SH-SY5Y (cell line): ENCODE measurements at regions not wholly inside any gene's neighbourhood (a gene's known extent, or its start where the extent isn't known, plus 50 kb on each side); places are given as distances from the start of the nearest gene placed in this dataset.

Experiments used
- GATA2 ChIP-seq: IDR thresholded peaks from 2 replicates; pipeline ENCODE4 v1.6.1; 2011; ENCODE audit warnings: mild to moderate bottlenecking, low read depth, low read length
- GATA3 ChIP-seq: IDR thresholded peaks from 2 replicates; pipeline ENCODE4 v1.6.1; 2011; ENCODE audit warnings: low read depth, mild to moderate bottlenecking, low read length, moderate library complexity

DNA sequence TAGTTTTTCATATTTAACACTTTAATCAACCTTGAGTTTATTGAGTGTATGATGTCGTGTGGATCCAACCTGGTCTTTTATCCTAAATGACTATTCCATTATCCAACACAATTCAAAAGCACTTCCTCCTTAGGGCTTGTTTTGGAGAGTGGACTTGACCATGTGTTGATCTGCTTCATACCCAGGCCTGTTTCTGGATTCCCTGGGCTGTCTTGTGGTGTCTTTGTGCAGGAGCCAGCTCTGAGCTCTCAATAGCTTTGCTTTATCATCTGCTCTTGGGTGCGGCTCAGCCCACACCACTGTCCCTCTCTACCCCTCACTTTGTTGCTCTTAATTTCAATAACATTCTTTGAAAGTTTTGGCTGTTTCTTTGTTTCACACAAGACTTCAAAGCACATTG is 70.9 kb upstream of the CHST15 start:
- TF ChIP-seq GATA2 = no peak
- no peak for TF ChIP-seq GATA3

DNA sequence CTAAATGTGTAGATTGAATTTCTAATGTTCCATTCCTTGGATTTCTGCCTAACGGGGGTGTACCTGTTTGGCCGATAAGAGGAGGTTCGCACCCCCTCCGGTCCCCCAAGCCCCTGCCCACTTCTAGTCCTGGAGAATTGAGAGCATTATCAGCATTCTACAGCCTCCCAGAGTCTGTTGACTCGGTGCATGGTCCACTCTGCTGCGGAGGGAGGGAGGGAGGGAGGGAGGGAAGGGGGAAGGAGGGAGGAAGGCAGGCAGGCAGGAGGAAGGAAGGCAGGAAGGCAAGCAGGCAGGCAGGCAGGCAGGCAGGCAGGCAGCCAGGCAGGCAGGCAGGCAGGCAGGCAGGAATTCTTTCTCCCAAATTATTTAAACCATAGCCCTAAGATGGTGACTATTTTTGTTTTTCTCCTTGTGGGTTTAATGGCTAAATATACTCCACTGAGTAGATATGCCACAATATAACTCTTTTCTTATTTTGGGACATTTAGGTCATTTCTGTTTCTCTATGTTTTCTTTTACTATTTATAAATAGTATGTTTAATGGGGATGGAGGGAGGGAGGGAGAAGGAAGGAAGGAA is 69.5 kb upstream of the CHST15 start:
- TF ChIP-seq GATA3 (no peak), GATA2 (no peak)

DNA sequence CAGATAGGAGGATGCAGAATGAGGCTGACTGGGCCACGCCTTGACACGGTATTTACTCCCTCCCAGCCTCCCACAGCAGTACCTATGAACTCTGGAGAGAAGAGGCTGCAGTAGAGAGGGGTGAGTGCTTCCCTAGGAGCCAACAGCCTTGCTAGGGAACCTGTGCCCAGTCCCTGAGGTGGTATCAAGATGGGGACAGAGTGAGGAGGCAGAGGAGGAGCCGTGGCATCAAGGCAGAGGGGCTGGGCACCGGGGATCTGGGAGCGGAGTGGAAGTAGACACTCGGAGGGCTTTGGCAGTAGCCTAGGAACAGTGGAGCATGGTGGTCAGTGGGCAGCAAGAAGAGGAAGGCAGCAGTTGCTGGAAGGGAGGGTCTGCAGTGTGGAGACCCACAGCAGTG is 68.7 kb upstream of the CHST15 start:
- TF ChIP-seq GATA2 (no peak), GATA3 (no peak)

DNA sequence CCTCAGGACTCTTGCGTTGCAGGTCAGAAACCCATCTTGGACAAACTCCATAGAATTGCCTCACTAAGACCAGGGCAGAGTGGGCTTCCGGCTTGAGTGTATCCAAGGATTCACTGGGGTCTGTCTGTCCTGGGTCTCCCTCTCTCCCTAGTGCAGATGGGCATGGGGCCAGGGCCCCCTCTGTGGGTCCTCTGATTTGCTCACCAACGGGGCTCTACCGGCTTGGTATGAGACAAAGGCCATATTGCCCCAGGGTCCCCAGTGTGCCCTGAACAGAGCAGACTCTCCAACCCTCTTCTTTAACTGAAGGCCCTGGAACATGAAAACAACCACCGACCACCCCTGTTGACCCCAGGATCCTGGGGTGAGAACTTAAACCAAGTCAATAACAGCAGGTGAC is 68.2 kb upstream of the CHST15 start:
- TF ChIP-seq GATA3 = no peak
- no peak for TF ChIP-seq GATA2

DNA sequence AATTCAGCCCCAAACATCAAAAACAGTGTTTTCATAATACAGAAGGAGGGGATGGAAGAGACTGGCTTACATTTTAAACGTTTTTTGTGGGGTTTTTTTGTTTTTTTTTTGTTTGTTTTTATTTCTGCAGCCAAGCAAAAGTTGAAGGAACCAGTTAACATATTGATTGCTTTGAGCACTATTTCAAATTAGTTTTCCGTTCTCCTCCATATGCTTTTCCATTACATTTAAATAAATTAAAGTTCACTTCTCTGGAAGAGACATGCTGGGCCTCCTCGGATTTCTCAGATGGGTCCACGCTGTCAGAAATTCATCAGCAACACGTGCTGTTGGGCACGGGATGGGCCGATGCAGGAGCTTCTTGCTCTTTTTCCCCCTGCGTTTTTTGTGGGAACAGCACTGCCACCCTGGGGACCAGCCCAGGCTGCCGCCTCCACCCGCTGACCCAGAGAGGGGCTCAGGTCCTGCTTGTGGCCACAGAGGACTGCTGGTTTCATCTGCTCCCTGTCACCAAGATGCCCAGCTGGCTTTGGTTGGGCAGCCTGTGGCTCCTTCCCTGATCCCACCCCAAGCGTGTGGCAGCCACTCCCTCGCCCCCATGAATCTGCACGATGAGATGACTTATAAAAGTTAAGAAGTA is 67.7 kb upstream of the CHST15 start:
- TF ChIP-seq GATA3 = no peak
- TF ChIP-seq GATA2 = no peak

DNA sequence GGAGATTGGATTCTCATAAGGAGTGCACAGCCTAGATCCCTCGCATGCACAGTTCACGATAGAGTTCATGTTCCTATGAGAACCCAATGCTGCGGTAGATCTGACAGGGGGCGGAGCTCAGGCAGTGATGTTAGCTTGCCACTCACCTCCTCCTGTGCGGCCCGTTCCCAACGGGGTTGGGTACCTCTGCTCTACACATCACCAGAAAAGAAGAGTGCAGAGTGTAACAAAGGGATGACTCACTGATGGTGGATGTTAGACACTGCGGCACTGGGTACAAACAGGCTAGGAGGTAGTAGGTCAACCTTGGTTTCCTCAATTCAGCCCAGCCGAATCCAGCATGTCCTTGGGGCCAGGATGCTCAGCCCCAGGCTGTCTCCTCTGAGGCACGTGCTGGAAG is 66.8 kb upstream of the CHST15 start:
- TF ChIP-seq GATA3 (no peak), GATA2 (no peak)

DNA sequence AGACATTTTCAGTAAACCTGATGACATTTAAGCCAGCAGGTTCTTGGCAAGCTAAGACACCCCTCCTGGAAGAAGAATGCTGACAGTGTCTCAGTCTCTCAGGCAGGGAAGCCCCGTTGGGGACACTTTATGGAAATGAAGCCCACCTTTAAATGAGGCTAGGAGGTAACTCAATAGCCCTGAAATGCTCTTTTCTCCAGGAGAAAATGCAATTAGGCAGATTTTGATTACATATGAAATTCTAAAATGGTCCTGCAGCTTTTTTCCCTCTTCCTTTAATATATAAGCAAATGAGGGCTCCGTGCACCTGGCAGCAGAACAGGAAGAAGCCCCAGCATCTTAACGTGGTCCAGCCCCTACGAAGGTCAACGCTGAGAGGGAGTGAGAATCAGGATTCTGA is 65.8 kb upstream of the CHST15 start:
- TF ChIP-seq GATA3 (no peak), GATA2 (no peak)

DNA sequence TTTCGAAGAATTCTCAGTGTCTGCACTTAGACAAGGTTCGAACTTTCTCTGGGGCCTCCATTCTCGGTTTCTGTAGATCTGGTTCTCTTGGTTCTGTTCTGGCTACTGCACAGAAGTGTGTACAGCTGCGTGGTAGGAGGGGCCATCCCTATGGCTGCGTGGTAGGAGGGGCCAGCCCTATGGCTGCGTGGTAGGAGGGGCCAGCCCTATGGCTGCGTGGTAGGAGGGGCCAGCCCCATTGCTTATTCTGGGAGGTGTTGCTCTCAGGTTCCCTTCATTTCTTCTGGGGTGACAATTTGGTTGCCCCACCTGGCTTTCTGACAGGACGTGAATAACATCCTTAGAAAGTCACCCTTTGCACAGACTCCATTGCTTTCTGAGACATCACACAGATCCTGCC is 65.2 kb upstream of the CHST15 start:
- no peak for TF ChIP-seq GATA3
- TF ChIP-seq GATA2 = no peak

DNA sequence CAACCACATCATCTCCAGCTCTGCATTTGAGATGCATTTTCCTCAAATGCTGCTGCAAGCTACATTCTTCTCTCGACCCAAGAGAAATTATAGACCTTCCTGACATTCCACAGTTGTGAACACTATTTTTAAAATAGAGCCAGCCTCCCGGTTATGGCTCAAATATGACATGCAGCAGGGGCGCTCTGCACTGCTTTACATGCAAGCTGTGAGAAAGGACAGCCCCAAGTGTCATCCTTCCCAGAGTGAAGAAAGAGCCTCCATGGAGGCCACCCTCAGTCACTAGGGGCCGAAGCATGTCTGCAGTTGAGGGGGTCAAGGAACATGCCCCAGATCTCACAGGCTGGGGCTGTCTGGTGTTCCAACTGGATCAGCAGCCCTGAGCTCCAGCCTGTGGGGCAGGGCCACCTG is 63.9 kb upstream of the CHST15 start:
- TF ChIP-seq GATA3 (no peak), GATA2 (no peak)

DNA sequence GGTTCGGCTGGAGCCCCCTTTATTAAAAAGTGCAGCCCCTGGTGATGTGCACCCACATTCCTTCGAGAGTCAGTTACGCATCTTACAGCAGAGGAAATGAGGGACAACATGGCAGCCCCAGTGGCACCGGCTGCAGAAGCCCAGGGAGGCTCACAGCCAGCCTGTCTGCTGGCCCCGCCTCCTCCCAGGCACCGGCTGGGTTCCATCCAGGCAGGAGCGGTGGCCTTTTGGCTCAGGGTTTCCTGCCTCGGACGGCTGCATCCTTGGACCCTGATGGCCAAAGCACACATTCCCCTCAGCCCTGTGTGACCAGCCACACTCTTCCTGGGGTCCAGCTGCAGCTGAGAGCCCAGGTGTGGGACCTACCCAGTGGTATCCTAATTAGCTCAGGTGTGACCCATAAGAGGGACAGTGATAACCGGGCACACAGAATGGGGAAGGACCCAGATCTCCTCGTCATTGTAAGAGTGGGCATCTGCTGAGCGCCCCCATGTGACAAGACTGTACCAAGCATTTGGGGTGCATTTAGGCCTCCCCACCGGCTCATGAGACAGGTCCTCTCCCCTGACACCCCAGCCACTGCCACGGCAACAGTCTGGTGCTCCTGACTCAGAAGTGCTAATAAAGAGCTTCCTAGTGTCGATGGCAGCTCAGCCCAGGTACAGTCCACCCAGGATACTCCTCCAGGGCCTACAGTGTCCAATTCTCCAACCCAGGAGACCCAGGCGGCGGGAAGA is 63.3 kb upstream of the CHST15 start:
- TF ChIP-seq GATA2 = no peak
- TF ChIP-seq GATA3 = no peak

DNA sequence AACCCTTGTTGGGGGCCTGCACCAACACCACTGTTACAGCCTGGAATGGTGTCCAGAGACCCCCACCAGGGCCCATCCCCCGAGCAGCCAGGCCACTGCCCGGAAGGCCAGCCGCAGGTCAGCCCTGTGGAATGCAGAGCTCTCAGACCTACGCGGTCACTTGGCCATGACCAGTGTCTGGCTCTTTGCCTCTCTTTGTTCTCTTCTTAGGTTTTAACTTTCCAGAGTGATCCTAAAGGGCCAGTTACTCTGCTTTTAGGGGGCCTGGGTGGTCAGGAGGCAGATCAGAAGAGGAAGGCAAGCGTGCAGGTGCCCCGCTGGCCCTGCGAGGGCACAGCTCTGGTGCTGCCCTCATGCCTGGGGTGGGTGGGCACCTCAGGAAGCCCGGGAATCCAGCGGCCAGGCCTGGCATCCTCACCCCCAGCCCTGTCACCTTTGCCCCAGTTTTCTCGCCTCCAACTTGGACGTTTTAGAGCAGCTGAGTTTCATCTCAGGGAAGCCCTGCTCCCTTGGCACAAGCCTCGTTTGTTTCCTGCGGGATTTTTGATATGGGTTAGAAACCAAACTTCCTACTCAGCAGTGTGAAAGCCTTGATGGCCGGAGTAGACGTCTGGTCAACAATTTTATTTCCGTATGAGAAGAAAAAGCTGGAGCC is 62.5 kb upstream of the CHST15 start:
- TF ChIP-seq GATA2 = no peak
- no peak for TF ChIP-seq GATA3

DNA sequence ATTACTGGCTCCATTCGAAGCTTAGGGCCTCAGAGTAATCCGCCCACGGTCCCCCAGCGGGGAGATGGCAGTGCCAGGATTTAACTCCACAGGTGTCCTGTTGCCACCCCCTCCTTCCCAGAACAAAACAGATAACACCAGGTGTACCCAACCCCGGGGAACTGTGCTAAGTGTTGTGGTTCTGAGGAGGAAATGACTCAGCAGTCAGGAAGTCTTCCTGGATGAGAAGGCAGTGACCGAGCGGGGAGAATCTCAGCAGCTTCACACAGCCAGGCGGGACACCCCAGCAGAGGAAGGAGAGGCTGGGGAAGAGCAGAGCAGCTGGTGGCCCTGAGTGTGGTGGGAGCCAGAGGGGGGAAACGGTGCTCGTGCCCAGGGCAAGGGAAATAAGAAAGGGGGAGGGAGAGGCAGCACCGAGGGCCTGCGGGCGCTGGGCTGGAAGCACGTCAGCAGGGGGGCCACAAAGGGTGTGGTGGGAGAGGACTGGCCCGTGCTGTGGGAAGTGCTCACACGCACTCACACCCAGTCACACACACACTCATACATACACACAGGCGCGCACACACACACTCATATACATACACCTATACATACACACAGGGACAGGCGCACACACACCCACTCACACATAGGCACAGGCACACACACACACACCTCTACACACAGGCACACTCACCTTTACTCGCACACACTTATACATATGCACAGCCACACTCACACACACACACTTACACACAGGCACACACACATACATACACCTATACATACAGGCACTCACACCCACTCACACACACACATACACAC is 59.8 kb upstream of the CHST15 start:
- TF ChIP-seq GATA2 (no peak), GATA3 (no peak)

DNA sequence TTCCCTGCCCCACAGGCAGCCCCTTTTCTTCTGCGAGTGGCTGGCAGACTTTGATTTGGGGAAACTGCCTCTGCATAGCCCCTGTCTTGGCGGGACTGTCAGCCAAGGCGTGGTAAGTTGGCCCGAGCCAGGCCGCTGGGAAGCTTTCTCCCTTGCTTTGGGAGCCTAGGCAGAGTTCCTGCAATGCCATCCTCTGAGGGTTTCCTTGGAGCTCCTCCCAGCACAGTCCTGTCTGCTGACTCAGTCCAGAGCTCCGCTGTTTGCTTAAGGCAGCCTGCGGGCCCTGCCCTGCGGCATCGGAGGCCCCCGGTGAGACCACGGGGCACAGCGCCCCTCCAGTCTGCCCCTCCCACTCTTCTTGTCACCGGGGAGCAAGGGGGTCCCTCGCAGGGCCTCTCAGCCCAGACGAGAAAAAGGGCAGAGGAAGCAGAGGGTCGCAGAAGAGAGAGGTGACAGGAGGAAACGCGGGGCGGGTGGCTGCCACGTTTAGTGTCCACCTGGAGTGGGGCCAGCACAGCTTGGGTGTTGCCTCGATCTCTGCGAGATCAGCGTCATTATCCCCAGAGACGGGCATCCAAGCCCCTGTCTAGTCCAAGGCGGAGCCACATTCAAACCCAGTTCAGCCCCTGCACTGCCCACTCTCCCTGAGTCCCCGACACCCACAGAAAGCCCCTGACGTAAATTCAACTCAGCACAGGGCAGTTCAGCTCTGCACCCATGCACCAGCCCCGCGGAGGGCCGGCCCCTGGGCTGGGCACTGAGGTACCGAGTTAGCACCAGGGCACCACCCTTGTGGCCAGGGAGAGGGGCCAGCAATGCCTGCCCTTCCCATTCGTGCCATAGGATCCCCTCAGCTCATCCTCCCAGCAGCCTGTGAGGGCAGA is 59.0 kb upstream of the CHST15 start:
- TF ChIP-seq GATA2 = no peak
- TF ChIP-seq GATA3 = no peak
